Peyer's patch (tissue), 4 donors: ENCODE measurements at regions not wholly inside any gene's neighbourhood (a gene's known extent, or its start where the extent isn't known, plus 50 kb on each side); places are given as distances from the start of the nearest gene placed in this dataset.
"Not testable (repeated sequence)": the region's sequence is repeated elsewhere in the genome, so short reads cannot be mapped to it uniquely, and the experiment has no call there.

ENCODE experiments used
- DNase-seq, 3 donors: peaks; one replicate each; pipeline ENCODE4 v3.0.0-alpha.2; 2017 to 2019
- H3K27ac ChIP-seq, 4 donors: fragments of 200-600 bp; sonication (generic); one replicate each; pipeline ENCODE4 v1.5.1; 2016 to 2019
- H3K27me3 ChIP-seq, 2 donors: fragments of 200-600 bp; sonication (generic); one replicate each; pipeline ENCODE4 v1.5.1; 2019
- H3K36me3 ChIP-seq, 3 donors: fragments of 200-600 bp; sonication (generic); one replicate each; pipeline ENCODE4 v1.5.1; 2016 to 2019
- H3K4me1 ChIP-seq, 4 donors: fragments of 200-600 bp; sonication (generic); one replicate each; pipeline ENCODE4 v1.5.1; 2016 to 2019
- H3K4me3 ChIP-seq, 4 donors: fragments of 200-600 bp; sonication (generic); 1 replicate in 3 of 4; 2 replicates in 1 of 4; pipeline ENCODE4 v1.5.1; 2016 to 2019; ENCODE audit warnings: mild to moderate bottlenecking in 1 of 4
- H3K9me3 ChIP-seq, 4 donors: fragments of 200-600 bp; sonication (generic); one replicate each; pipeline ENCODE4 v1.5.1; 2016 to 2019; ENCODE audit warnings: mild to moderate bottlenecking in 1 of 4
- POLR2A ChIP-seq, 2 donors: fragments of 450-650 bp; IDR thresholded peaks; one replicate each; pipeline ENCODE4 v1.5.1; 2017; ENCODE audit warnings: antibody characterized with exemption in 2 of 2, mild to moderate bottlenecking in 2 of 2, moderate library complexity in 2 of 2
- TF ChIP-seq, protein P1 (sequence below), 6 experiments: fragments of 450-650 bp in 4 of 6; fragments of 200-600 bp in 2 of 6; sonication (generic) in 1 of 6; IDR thresholded peaks; one replicate each; pipeline ENCODE4 v1.5.1; 2017 to 2019; ENCODE audit warnings: antibody characterized with exemption in 6 of 6, mild to moderate bottlenecking in 3 of 6, moderate library complexity in 1 of 6

GRCh38 chr10:55519264-55519663 lies 718.2 kb upstream of the PCDH15 start:
- Histone ChIP-seq H3K27ac (no peak overlapping the region), H3K27me3 (no peaks in the 10 kb centered on the region), H3K9me3 (no peaks in the 10 kb centered on the region), H3K4me1 (no peaks in the 10 kb centered on the region), H3K4me3 (no peak overlapping the region), H3K36me3 (no peaks in the 10 kb centered on the region)
- DNase-seq = no peak
- TF ChIP-seq, protein P1, sequence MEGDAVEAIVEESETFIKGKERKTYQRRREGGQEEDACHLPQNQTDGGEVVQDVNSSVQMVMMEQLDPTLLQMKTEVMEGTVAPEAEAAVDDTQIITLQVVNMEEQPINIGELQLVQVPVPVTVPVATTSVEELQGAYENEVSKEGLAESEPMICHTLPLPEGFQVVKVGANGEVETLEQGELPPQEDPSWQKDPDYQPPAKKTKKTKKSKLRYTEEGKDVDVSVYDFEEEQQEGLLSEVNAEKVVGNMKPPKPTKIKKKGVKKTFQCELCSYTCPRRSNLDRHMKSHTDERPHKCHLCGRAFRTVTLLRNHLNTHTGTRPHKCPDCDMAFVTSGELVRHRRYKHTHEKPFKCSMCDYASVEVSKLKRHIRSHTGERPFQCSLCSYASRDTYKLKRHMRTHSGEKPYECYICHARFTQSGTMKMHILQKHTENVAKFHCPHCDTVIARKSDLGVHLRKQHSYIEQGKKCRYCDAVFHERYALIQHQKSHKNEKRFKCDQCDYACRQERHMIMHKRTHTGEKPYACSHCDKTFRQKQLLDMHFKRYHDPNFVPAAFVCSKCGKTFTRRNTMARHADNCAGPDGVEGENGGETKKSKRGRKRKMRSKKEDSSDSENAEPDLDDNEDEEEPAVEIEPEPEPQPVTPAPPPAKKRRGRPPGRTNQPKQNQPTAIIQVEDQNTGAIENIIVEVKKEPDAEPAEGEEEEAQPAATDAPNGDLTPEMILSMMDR (IDR thresholded peaks at IDR 0.05) = no peak
- TF ChIP-seq POLR2A (IDR thresholded peaks at IDR 0.05) = no peak

DNA sequence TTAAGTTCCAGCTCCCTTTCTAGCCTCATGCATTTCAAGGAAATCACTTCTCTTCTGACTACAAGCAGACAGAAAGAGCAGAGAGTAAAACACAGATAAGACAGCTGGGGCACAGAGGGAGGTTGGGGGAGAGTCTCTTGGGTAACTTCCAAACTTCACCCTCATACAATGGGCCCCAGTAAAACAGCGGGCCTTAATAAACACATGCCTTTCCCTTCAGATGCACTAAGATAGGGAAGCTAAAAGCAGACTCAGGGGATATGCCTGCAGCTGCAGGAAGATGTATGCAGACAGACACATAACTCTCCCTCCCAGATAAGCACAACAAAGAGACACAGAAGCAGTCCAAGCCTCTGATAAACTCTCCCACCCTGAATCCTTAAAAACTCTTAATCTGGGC lies 717.4 kb upstream of the PCDH15 start:
- not testable (repeated sequence) for H3K4me3 ChIP-seq

DNA sequence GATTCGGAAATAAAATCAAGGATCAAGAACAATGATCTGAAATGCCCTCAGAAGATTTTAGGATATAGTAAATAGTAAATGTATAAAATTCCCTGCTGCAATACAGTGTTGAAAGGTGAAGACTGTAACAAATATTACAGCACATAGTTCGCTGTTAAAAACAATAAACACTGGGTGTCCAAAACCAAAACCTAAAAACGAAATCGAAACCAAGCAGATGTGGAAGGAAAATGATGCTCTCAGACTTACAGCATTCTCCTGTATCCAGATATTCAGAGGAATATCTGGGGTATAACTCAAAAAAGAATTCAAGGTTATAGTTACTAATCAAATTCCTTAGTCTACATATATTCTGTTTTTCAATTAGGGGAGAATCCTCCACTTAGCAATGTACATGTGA lies 708.1 kb upstream of the PCDH15 start:
- TF ChIP-seq POLR2A (IDR thresholded peaks at IDR 0.05) = no peak
- TF ChIP-seq, protein P1 (IDR thresholded peaks at IDR 0.05) = no peak
- no peaks in the 10 kb centered on the region for H3K36me3 ChIP-seq
- H3K27me3 ChIP-seq = no peaks in the 10 kb centered on the region
- DNase-seq = no peak
- H3K4me3 ChIP-seq = no peak overlapping the region
- no peaks in the 10 kb centered on the region for H3K9me3 ChIP-seq
- H3K27ac ChIP-seq = no peak overlapping the region
- H3K4me1 ChIP-seq = no peaks in the 10 kb centered on the region

More for the DNA sequence above, 717.4 kb upstream of the PCDH15 start:
- H3K36me3 ChIP-seq, H3K27ac ChIP-seq, H3K27me3 ChIP-seq, H3K9me3 ChIP-seq, H3K4me1 ChIP-seq, DNase-seq: not testable (repeated sequence)

DNA sequence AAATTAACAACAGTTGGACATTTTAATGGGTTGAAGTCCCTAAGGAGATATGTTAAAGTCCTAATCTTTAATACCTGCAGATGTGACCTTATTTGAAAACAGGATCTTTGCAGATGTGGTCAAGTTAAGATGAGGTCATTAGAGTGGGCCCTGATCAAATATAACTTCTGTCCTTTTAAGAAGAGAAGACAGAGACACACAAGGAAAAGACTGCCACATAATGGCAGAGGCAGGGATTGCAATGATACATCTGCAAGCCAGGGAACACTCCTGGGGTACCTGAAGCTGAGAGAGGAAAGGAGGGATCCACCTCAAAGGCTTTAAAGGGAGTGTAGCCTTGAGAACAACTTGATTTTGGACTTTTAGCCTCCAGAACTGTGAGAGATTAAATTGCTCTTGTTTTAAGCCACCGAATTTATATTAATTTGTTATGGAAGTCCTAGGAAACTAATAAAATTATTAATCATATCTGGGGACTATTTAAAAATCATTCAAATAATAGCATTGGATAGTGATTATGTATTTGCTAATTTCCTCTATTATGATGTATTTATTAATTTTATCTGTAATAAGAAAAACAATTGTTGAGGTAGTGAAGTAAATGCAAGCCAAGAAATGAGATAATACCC lies 700.0 kb upstream of the PCDH15 start:
- no peak overlapping the region for H3K27ac ChIP-seq
- DNase-seq = no peak
- TF ChIP-seq POLR2A (IDR thresholded peaks at IDR 0.05) = no peak
- TF ChIP-seq, protein P1 (IDR thresholded peaks at IDR 0.05) = peak in 4 of 6 experiments; percentile 18 to 45 (median 34)
- H3K27me3 ChIP-seq = no peaks in the 10 kb centered on the region
- no peak overlapping the region for H3K4me3 ChIP-seq
- H3K36me3 ChIP-seq = no peaks in the 10 kb centered on the region
- no peaks in the 10 kb centered on the region for H3K9me3 ChIP-seq
- no peaks in the 10 kb centered on the region for H3K4me1 ChIP-seq

GRCh38 chr10:55497893-55498499 lies 697.0 kb upstream of the PCDH15 start:
- H3K27ac ChIP-seq = no peak overlapping the region
- no peak for TF ChIP-seq POLR2A (IDR thresholded peaks at IDR 0.05)
- TF ChIP-seq, protein P1 (IDR thresholded peaks at IDR 0.05) = no peak

GRCh38 chr10:55495555-55495954 lies 694.5 kb upstream of the PCDH15 start:
- Histone ChIP-seq H3K27me3 (no peaks in the 10 kb centered on the region), H3K9me3 (no peaks in the 10 kb centered on the region), H3K27ac (no peak overlapping the region), H3K4me1 (no peaks in the 10 kb centered on the region), H3K36me3 (no peaks in the 10 kb centered on the region), H3K4me3 (no peak overlapping the region)
- DNase-seq = no peak
- no peak for TF ChIP-seq POLR2A (IDR thresholded peaks at IDR 0.05)
- TF ChIP-seq, protein P1 (IDR thresholded peaks at IDR 0.05) = no peak

More at GRCh38 chr10:55497893-55498499, 697.0 kb upstream of the PCDH15 start:
- Histone ChIP-seq H3K4me1 (no peaks in the 10 kb centered on the region), H3K9me3 (no peaks in the 10 kb centered on the region), H3K27me3 (no peaks in the 10 kb centered on the region), H3K4me3 (no peak overlapping the region), H3K36me3 (no peaks in the 10 kb centered on the region)
- DNase-seq = no peak
